Lower leg skin (tissue), 4 donors: ENCODE measurements at regions not wholly inside any gene's neighbourhood (a gene's known extent, or its start where the extent isn't known, plus 50 kb on each side); places are given as distances from the start of the nearest gene placed in this dataset.

Experiments
- DNase-seq, 2 donors: peaks; one replicate each; pipeline ENCODE4 v3.0.0-alpha.2; 2019; ENCODE audit warnings: low spot score in 2 of 2
- H3K4me3 ChIP-seq: fragments of 200-600 bp; sonication (generic); 2 replicates; pipeline ENCODE4 v1.5.1; 2017; ENCODE audit warnings: mild to moderate bottlenecking, low read depth; ENCODE audit not compliant: poor library complexity, severe bottlenecking
- POLR2A ChIP-seq, 2 donors: fragments of 450-650 bp; IDR thresholded peaks; one replicate each; pipeline ENCODE4 v1.6.1; 2016 to 2017; ENCODE audit warnings: antibody characterized with exemption in 2 of 2, mild to moderate bottlenecking in 1 of 2, moderate library complexity in 1 of 2
- WGBS, 2 donors: methylation state at CpG; one replicate each; pipeline ENCODE4 v1.1.5; 2018; 5-methylcytosine and 5-hydroxymethylcytosine counted together
- intact Hi-C: fragments of 100-400 bp; cut with DNase I; formaldehyde crosslinking; loops from one replicate; pipeline ENCODE4 v1.15.0; 2023; ENCODE audit warnings: low total_unique reads
- TF ChIP-seq, protein P1 (sequence below), 3 donors: fragments of 450-650 bp; IDR thresholded peaks; one replicate each; pipeline ENCODE4 v1.5.1; 2016; ENCODE audit warnings: antibody characterized with exemption in 3 of 3, mild to moderate bottlenecking in 3 of 3, moderate library complexity in 2 of 3

DNA sequence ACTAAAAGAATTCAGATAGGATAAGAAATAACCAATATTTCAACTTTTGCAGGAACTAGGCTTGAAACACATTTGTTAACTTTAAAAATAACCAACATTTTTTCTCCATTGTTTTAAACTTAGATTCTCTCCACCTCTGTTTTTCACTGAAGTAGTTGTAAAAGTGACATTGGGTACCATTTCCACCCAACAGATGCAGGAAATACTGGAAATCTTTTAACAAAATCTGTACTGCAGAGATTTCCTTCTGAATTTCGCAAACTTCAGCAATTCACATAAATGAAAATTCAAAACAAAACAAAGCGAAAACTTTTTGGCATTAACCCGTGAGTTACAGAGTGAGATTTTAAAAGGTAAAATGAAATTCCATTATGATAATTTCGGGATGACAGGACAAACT, 731.7 kb downstream of the RFPL4B start:
- WGBS, 2 donors, result 66 to 77% methylated on average over 4 of the region's 4 CpGs
- intact Hi-C loops, result no loop called here
- DNase-seq, result no peak
- TF ChIP-seq, protein P1, sequence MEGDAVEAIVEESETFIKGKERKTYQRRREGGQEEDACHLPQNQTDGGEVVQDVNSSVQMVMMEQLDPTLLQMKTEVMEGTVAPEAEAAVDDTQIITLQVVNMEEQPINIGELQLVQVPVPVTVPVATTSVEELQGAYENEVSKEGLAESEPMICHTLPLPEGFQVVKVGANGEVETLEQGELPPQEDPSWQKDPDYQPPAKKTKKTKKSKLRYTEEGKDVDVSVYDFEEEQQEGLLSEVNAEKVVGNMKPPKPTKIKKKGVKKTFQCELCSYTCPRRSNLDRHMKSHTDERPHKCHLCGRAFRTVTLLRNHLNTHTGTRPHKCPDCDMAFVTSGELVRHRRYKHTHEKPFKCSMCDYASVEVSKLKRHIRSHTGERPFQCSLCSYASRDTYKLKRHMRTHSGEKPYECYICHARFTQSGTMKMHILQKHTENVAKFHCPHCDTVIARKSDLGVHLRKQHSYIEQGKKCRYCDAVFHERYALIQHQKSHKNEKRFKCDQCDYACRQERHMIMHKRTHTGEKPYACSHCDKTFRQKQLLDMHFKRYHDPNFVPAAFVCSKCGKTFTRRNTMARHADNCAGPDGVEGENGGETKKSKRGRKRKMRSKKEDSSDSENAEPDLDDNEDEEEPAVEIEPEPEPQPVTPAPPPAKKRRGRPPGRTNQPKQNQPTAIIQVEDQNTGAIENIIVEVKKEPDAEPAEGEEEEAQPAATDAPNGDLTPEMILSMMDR (IDR thresholded peaks at IDR 0.05), result no peak
- TF ChIP-seq POLR2A (IDR thresholded peaks at IDR 0.05), result no peak
- no peak overlapping the region for H3K4me3 ChIP-seq

DNA sequence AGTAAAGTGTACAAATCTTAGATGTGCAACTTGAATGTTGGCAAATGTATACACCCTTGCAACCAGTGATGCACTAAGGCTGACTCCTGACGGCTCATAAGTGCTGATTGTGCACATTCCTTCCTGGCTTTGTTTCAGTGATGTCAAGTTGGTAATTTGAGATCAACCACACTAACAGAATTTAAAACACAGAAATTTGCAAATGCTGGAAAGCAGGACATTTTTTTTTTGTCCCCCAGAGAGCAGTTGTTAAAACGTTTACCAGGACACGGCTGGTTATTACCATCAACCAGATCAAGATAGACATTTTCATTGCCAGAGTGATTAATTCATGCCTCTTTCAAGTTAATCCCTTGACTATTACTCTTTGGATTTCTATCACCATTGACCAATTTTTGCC, 735.6 kb downstream of the RFPL4B start:
- intact Hi-C loops, result no loop called here
- H3K4me3 ChIP-seq, result no peak overlapping the region
- TF ChIP-seq, protein P1 (IDR thresholded peaks at IDR 0.05), result no peak
- TF ChIP-seq POLR2A (IDR thresholded peaks at IDR 0.05), result no peak
- WGBS, 2 donors, result 17 to 31% methylated on average over 3 of the region's 3 CpGs
- DNase-seq, result no peak

DNA sequence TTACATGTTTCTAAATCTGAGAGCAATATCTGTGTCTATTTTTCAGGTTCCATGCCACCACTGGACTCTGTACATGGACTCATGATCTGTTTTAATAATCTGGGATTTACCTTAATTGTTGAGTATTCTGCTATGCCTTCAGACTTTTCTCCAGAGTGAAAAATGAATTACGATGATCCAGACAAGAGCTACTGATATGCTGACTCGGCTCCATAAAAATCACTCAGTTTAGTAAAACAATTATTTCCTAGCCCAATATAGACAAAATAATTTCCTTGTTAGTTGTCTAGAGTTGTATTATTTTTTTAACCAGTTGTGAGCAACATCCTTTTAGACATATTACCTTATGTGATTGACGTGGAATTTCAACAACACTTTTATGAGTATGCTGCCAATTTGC, 736.8 kb downstream of the RFPL4B start:
- TF ChIP-seq, protein P1 (IDR thresholded peaks at IDR 0.05), result no peak
- no peak for TF ChIP-seq POLR2A (IDR thresholded peaks at IDR 0.05)
- 91 to 92% methylated on average over 3 of the region's 3 CpGs for WGBS, 2 donors
- H3K4me3 ChIP-seq, result no peak overlapping the region
- DNase-seq, result no peak
- intact Hi-C loops, result no loop called here

DNA sequence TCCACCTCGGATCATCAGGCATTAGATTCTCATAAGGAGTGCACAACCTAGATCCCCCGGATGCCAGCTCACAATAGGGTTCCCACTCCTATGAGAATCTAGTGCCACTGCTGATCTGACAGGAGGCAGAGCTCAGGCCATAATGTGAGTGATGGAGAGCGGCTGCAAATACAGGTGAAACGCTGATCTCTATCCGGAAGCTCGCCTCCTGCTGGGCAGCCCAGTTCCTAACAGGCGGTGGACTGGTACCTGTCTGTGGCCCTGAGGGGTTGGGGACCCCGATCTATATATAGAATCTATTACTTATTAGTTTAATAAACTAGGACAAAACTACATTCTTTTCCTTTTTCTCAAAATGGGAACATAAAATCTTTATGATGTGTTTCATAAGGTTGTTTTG, 741.9 kb downstream of the RFPL4B start:
- intact Hi-C loops, result no loop called here
- H3K4me3 ChIP-seq, result no peak overlapping the region
- no peak for TF ChIP-seq POLR2A (IDR thresholded peaks at IDR 0.05)
- TF ChIP-seq, protein P1 (IDR thresholded peaks at IDR 0.05), result no peak
- WGBS, 2 donors, result 89 to 90% methylated on average over 8 of the region's 8 CpGs
- no peak for DNase-seq

DNA sequence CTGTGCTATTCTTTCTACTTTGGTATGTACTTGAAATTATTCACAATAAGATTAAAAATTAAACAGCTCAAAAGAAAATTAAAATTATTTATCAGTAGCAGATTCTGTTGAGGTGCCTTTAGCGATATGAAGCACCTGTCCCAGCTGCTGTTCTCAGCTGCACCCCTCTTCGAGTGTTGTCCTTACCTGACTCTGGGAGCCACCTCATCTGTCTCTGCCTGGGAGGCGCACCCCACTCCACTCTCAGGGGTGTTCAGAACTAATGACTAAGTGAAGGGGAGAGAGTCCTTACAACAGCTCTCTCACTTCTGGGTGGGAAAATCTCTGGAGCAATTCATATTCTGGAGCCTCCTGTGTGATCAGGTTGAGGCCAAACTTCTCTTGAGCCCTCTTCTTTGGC, 745.7 kb downstream of the RFPL4B start:
- 85 to 88% methylated on average over 3 of the region's 3 CpGs for WGBS, 2 donors
- intact Hi-C loops, result no loop called here

DNA sequence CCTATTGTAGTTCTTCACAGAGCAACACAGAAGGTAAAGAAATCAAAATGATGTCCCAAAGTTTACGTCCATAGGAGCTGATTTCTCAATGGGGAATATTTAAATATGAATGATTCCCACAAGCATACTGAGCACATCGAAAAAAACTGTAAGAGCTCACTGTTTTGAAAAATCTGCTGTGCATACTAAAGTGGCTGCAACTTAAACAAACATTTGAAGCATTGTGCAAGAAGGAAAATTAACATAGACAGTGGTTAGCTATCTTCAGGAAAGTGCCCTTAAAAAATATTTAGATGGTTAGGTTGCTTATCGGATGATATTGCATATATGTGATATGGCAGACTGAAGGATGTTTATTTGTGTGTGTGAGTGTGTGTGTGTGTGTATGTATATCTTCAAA, 747.6 kb downstream of the RFPL4B start:
- intact Hi-C loops, result no loop called here

More for the DNA sequence above, 745.7 kb downstream of the RFPL4B start:
- H3K4me3 ChIP-seq, result no peak overlapping the region
- TF ChIP-seq POLR2A (IDR thresholded peaks at IDR 0.05), result no peak
- TF ChIP-seq, protein P1 (IDR thresholded peaks at IDR 0.05), result no peak
- no peak for DNase-seq

More for the DNA sequence above, 747.6 kb downstream of the RFPL4B start:
- 44 to 54% methylated on average over 3 of the region's 3 CpGs for WGBS, 2 donors
- TF ChIP-seq, protein P1 (IDR thresholded peaks at IDR 0.05), result no peak
- no peak for TF ChIP-seq POLR2A (IDR thresholded peaks at IDR 0.05)
- no peak overlapping the region for H3K4me3 ChIP-seq
- no peak for DNase-seq
